NCI-H69 (cell line): ENCODE measurements at regions not wholly inside any gene's neighbourhood (a gene's known extent, or its start where the extent isn't known, plus 50 kb on each side); places are given as distances from the start of the nearest gene placed in this dataset.
"Not testable (repeated sequence)": the region's sequence is repeated elsewhere in the genome, so short reads cannot be mapped to it uniquely, and the experiment has no call there.

Source experiments
- DNase-seq: peaks from one replicate; lab custom pipeline; 2025; lab: John Stamatoyannopoulos, UW

DNA sequence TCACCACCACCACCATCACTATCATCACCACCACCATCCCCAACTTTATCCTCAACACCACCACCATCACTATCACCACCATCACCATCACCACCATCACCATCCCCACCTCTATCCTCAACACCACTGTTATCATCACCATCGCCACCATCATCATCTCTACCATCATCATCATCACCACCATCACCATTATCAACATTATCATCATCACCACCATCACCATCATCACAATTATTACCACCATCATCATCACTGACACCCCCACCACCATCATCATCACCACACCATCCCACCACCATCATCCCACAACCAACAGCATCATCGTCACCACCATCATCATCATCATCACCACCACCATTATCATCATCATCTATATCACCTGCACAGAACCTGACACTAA, 188.4 kb upstream of the PWP1 start:
- DNase-seq: no peak

GRCh38 chr12:107500307-107500706, 185.3 kb upstream of the PWP1 start:
- no peak for DNase-seq

- no peak for DNase-seq
Observed at GRCh38 chr12:107501681-107502080, 183.9 kb upstream of the PWP1 start.

GRCh38 chr12:107503129-107503855, 182.3 kb upstream of the PWP1 start:
- DNase-seq: no peak

DNA sequence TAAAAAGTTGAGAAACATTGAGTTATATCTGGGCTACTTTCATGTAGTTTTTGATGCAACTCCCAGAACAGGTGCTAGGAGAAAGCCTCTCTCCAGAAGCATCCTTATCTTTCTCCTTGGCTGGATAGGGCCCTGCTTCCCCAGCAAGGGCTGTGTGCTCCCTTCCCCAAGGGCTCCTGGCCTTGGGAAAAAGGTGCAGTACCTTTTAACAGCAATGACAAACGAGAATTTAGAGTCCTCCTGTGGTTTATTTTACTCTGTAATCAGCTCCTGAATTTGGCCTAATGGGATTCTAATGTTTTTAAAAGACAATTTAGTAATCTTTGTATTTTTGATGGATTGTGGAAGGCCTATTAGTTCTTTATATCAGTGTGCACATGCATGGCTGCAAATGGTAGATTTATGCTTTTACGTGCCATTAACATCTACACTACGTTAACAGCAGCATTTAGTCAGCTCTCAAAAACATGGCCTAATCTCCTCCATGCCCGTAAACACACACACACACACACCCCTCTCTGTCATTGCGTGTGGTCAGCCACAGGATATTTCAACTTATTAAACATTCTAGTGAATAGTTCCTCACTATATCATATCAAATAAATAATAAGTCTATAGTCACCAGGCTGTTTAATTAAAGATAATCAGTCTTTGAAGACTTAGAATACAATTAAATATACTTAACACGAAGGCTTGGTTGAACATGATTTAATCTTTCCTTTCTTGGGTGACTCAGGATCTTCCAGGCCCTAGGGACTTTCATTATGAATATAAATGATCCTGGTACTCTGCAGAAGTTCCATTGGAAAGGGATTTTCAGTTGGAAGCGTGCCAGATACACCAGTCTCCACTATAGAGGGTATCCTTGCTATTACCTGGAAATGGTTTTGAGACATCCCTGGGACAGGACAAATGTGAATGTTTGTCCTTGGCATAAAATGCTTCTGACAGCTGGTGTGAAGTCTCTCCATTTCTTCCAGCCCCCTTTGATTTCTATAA, 181.4 kb upstream of the PWP1 start:
- peak; percentile 76 for DNase-seq

DNA sequence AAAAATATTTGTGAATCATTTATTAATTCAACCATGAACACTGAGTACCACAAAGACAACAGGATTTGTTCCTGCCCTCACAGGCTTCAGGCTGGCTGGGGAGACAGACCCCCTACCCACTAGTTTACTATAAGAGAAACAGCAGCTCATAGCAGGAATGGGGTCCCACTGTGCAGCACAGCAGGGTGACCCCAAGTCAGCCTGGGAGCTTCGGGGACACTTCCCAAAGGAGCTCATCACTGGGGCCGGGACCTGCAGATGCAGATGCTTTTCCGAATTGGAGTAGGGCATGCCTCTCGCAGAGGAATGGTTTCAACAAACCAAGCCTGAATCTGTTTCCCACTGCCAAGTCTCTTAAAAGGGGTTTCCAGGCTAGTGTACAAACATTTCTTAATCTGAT, 176.2 kb upstream of the PWP1 start:
- DNase-seq: no peak

DNA sequence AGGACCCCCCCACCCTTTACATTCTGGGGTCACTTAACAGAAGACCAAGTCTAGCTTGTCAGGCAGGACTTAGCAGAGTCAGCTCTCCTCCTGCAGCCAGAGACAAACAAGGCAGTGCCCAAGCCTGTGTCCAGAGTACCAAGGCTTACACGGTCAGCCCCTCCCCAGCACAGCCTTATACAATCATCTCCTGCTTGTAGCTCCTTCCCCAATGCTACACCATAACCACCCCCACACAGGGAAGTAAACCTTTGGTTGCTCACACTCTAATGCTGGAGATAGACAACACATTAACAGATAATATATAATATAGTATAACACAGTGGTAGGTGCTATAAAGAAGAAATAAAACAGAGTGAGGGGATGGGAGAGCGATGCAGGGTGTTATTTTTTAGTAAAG, 175.4 kb upstream of the PWP1 start:
- DNase-seq: no peak

GRCh38 chr12:107511292-107511691, 174.3 kb upstream of the PWP1 start:
- no peak for DNase-seq

DNA sequence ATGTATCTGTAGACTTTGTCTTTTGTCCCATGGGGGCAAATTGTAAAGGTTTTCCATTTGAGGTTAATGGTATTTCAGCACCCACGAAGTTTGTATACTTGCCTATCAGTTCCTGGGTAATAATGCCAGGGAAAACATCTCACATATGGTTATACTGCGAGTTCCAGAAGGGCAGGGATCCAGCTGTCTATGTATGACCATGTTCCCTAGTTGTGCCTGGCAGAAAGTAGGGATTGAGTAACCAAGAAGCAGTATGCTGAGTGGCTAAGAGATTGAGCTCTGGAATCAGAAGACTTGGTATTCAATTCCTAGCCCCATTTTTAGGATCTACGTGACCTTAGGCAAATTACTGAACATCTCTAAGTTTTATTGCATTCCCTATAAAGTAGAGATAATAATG, 173.2 kb upstream of the PWP1 start:
- peak; percentile 45 for DNase-seq

- no peak for DNase-seq
Observed at GRCh38 chr12:107513184-107513583, 172.4 kb upstream of the PWP1 start.

DNA sequence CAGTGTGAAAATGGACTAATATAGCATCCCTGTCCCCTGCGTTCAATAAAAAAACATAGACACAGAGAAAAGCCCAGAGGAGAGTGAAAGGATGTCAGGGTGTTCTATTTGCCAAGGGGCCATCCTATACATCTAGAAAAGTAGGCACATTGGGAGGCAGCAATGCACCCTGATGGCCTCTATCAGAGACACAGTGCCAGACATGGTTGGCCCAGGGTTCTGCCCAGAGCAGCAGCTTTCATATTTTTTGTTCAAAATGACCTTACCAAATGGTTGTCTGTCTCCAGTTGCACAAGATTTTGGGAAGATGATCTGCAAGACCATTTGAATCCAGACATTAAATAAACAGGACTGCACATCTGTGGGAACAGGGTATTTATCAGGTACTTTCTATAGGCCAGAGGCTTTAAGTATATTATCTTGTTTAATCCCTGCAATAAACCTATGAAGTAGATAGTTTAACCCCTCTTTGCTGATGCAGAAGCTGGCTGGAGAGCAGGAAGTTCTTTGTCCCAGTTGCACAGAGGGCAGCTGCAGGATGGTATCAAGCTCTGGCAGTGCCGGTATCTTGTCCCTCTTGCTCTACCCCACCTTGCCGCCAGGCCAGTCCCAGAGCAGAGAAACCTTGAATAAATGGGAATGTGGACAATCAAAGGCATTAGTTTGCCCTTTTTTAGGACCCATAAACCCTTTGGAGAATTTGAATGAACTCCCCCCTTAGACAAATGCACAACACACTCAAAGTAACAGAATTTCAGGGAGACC, 171.8 kb upstream of the PWP1 start:
- DNase-seq: no peak

DNA sequence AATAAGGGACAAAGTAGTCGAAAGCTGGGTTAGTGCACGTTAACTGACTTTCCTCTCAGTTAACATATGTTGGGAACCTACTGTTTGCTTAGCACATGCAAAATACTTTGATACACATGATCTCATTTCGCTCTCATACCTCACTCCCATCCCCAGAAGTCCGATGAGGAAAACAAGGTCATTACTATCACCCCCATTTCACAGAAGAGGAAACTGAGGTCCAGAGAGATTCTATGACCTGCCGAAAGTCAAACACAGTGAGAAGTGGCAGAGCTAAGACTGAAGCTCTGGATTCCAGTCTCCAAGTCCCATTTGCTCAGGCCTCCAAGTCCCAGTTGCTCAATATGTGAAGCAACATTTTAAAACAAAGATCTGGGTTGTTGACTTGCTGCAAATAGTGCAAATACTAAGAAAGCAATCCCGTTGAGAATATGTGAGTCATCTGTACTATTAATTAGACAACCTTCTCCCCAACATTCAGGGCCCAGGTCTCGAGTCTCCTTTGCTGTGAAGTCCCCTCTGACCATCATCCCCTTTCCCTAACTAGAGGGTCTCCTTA, 170.6 kb upstream of the PWP1 start:
- peak; percentile 56 for DNase-seq

- DNase-seq: peak; percentile 78
Observed at GRCh38 chr12:107515446-107515958, 170.1 kb upstream of the PWP1 start.

- DNase-seq: not testable (repeated sequence)
Observed at GRCh38 chr12:107517816-107518215, 167.8 kb upstream of the PWP1 start.

DNA sequence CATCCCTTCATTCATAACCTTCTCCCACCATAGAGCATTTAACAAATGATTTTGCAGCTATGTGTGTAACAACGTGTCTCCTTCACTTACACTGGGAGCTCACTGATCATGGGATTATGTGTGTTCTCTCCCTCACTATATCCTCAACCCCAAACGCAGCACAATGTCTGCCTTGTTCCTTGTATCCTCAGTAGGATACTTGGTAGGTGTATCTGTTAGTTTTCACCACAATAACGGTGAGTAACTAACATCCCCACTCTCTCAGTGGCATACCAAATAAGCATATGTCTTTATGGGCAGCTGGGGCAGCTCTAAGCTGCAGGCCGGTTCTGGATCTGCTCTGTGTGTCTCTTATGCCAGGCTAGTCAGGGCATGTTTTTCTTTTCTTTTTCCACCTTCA, 166.7 kb upstream of the PWP1 start:
- DNase-seq: no peak

DNA sequence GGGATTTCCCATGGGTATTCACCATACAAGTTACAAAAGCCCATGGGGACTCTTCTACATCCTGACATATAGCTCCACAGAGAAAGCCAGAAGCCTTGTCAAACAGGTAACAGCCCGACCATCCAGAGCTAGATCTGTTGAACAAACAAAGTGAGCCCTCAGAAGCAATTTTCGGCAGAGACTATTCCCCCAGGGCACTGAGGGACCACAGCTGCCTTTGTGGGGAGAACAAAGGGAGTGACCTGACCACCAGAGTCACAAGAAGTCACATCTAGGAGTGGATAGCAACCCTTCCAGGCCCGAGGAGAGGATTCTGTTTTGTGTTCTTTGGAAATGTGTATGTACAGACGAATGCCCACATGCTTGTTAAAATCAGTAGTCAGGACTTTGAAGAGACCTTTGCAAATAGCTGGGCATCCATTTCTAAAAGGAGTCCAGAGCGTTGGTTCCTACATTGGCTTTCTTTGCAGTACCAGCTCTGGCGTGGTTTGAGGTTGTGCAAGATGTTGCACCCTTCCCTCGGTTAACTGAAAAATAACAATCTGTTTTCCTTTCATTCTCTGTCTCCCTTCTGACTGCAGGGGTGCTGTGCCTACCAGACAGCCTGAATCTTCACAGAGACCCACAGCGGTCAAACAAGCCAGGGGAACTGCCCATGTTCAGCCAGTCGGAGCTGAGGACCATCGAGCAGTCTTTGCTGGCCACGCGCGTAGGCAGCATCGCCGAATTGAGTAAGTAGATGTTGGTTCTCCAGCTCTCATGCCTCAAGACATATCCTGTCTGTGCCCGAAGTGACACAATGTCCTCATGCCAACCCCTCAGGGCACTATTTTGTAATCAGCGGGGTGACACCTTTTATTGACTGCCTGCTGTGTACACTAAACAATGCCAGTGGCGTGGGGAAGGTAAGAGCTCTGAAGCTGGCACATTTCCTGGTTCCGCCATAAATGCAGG, 165.4 kb upstream of the PWP1 start:
- peak; percentile 94 for DNase-seq

DNA sequence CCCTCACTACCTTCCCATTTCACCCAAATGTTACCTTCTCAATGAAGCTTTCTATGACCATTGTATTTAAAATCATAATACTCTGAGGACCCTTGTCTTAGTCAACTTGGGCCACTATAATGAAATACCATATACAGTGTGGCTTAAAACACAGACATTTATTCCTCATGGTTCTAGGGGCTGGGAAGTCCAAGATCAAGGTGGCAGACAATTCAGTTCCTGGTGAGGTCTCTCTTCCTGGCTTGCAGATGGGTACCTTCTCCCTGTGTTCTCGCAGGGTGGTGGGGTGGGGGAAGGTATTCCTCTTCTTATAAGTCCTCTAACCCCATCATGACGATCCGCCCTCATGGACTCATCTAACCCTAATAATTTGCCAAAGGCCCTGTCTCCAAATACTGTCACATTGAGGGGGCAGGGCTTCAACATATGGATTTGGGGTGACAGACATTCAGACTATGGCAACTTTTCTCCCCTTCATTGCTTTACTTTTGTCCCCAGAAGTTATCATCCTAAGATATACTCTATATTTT, 163.7 kb upstream of the PWP1 start:
- no peak for DNase-seq

- peak; percentile 76 for DNase-seq
Observed at GRCh38 chr12:107522692-107523477, 162.7 kb upstream of the PWP1 start.

- peak; percentile 97 for DNase-seq
Observed at GRCh38 chr12:107523775-107524535, 161.6 kb upstream of the PWP1 start.
